ENCODE measurements at regions not wholly inside any gene's neighbourhood (a gene's known extent, or its start where the extent isn't known, plus 50 kb on each side); places are given as distances from the start of the nearest gene placed in this dataset.
"Not testable (repeated sequence)": the region's sequence is repeated elsewhere in the genome, so short reads cannot be mapped to it uniquely, and the experiment has no call there.

- DNase-seq, result no peak
These were observed 164.3 kb upstream of the FAM3C start for GRCh38 chr7:121560267-121560990.

DNA sequence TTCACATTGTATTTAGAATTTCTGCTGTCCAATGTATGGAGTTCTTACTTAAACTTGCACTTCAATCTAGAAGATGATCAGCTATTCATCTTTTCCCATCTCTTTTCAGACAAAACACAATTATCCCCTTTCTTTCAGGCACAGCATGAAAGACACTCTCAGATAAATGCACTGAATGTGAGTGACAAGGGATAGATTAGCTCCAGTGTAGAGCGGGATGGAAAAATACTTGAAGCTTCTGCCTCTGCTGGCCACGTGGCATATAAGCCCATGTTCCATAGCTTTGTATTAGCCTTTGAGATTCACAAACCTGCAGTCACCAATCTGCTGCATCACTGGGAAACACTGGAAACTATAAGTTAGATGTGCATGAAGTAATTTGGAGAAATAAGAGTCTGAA lies 162.2 kb upstream of the FAM3C start:
- no peak for DNase-seq

GRCh38 chr7:121557034-121557892 lies 161.2 kb upstream of the FAM3C start:
- DNase-seq, result no peak

- DNase-seq, result no peak
These were observed 159.4 kb upstream of the FAM3C start for GRCh38 chr7:121555558-121555957.

DNA sequence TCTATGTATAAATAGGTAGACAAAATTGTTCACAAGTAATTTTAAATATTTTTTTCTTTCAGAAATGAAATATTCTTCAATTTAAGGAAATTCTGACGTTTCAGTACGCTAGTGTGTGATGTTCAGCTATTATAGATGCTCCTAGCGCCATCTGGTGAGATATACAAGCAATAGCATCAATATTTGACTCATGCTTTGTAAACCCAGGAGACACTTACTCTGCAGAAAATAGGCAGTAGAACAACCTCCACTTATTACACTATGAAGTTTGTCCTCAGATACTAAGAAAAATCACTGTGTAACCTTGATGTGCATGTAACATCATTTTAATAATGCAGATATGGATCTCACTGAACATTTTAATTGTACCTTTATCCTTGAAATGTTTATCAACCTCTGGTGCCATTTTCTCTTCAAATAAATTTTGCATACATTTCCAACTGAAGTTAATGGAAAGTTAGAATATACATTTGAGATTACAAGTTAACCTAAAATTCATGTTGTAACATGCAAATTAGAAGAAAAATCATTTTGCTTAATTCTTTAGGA lies 151.5 kb upstream of the FAM3C start:
- peak; percentile 37 for DNase-seq

- no peak for DNase-seq
These were observed 150.8 kb upstream of the FAM3C start for GRCh38 chr7:121546632-121547543.

DNA sequence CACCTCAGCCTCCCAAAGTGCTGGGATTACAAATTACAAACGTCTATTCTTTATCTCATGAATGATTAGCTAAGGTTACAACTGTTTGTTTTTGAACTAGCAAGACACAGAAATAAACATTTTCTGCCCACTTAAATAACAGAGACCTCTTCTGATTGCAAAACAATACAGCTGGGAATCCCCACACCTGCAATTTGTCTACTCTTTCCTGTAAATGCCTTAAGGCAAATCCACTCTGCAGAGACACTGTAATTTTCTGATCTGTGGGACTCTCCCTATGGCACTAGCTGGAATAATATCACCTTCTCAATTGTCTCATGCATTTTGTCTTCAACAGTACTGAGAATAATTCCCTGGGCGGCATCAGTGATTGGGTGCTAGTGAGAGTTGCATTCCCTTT lies 149.3 kb upstream of the FAM3C start:
- DNase-seq, result no peak

DNA sequence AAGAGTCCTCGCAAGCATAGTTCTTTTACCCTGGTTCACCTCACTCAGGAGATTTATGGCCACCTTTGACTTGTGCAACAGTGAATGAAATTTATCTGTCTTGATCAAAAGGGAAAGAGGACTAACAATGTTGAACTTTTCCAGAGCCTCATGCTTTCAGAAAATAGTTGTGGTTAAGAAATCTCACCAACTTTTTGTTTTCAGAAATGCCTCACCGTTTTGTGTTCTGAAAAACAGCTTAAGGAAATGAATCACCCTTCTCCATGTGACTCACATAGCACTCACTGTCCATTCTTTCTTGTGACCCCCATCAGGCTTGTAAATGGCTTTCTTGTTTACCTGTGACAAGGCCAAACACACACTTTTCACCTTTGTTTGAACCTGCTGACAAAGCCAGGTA lies 148.6 kb upstream of the FAM3C start:
- peak; percentile 56 for DNase-seq

DNA sequence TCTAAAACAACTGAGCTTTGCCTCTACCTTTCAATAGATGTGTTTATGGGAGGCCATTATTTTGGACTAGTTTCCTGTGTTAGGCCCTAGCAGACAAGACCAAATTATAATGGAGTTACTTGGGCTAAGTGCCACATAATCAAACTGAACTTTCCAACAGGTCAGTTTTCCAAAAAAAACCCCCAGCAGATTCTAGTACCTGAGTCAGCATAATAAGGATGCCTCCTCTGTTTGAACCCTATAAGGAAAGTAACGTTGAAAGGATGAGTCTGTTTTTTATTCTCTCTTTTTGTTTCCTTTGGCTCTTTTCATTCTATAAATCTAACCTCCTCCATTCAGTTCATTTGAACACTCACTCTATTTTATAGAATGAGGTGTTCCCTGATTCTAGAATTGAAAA lies 148.1 kb upstream of the FAM3C start:
- DNase-seq, result no peak

DNA sequence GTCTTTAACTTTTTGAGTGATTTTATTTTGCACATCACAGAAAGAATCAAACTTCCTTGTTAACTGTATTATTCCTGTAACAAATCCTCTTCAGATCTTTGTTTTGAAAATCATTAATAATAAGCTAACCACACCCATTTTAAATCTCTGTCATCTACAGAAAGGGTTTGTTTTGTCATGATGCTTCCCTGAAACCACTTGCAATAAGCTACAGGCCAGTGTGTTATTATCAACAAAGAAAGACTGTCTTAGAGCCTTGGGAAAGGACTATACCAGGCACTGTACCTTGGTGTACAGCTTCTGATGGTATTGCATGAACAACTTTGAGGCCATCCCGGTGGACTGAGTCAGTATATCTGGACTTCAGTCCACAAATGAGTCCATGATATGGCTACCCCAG lies 145.3 kb upstream of the FAM3C start:
- DNase-seq, result no peak

GRCh38 chr7:121540138-121540537 lies 144.0 kb upstream of the FAM3C start:
- DNase-seq, result no peak

DNA sequence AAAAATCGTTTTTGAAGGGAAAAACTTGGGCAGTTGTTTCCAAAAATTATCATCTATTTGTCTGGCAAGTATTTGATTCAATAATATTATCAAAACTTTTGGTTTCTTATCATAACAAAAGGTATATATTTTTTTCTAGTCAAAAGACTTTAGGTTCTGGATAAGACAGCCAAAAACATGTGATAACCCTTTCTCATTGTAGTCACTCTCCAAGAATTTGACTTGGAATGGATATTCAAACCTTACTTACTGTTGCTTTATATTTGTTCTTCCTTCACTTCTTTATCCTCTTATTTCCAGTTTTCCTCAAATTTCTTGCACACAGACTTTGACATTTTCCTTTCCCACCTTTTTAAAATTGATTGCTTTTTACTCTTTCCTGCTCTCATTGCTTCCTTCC lies 140.9 kb upstream of the FAM3C start:
- DNase-seq, result no peak

GRCh38 chr7:121531175-121532070 lies 135.3 kb upstream of the FAM3C start:
- DNase-seq, result no peak

GRCh38 chr7:121530227-121531174 lies 134.4 kb upstream of the FAM3C start:
- peak; percentile 52 for DNase-seq

GRCh38 chr7:121529003-121529402 lies 132.9 kb upstream of the FAM3C start:
- no peak for DNase-seq

- DNase-seq, result not testable (repeated sequence)
These were observed 130.1 kb upstream of the FAM3C start for GRCh38 chr7:121526210-121526609.

- DNase-seq, result no peak
These were observed 129.2 kb upstream of the FAM3C start for GRCh38 chr7:121525155-121525819.

DNA sequence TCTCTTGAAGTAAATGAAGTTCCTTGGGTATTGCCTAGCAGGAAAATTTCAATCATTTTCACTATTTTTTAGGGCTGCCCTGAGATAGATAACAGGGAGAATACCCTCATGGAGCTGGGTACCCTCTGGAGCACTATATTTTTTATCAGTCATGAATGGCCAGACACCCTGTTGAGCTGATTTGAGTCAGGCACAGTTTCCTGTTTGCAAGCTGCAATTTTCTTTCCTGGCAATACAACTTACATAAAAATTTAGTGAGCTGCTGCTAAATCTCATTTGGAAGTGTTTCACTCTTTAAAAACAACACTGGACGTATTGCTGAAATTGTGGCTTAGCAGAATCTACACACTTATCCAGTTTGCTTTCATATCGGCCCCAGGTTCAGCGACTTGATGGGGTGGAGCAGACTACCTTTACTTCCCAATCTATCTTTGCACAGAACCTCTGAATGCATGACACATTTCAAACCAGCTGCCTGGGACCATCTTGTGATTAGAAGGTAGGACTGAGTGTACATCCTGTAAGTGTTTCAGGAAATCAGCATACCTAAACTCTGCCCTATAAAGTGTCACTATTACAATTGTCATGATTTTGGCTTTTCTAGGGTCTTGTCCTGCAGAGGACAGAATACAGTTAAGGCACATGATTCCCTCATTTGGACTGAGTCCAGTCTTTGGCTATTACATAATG lies 125.7 kb upstream of the FAM3C start:
- no peak for DNase-seq

DNA sequence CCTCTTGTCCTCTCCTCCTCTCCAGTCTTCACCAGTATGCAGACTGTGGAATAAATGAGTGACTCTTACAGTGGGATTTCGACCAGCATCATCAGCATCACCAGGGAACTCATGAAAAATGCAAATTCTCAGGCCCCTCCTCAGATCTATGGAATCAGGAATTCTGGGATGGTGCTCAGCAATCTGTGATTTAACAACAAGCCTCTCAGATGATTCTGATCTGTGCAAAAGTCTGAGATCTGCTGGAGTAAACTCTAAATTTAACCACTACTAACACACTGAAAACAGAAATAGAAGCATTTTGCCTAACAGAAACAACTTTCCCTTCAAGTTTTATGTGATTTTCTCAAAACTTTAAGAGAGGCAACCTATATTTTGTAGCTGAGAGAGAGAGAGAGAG lies 124.8 kb upstream of the FAM3C start:
- no peak for DNase-seq

All from amniotic stem cell (primary cell).